Fibroblast of skin of abdomen (primary cell): ENCODE measurements at regions not wholly inside any gene's neighbourhood (a gene's known extent, or its start where the extent isn't known, plus 50 kb on each side); places are given as distances from the start of the nearest gene placed in this dataset.
A peak's percentile ranks its signal among the peaks of the same experiment; 100 is the strongest.

Source experiments
- DNase-seq: peaks from one replicate; pipeline ENCODE4 v3.0.0-alpha.2; 2013

DNA sequence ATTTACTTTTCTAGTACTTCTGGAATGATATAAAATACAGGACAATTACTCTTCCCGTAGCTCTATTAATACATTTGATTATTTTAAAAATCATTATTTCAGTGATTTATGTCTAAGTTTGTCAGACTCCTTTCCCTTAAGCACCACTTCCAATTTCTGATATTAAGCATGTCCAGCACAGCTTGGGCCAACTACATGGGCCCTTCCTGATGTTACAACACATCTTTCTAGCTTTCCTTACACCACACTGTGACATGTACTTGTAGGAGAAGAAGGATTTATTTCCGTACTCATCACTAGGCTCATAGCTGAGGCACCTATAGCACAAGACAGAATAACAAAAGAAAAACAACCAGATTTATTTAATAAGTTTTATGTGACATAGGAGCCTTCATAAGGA, 134.8 kb upstream of the HNRNPA3 start:
- DNase-seq, result no peak

DNA sequence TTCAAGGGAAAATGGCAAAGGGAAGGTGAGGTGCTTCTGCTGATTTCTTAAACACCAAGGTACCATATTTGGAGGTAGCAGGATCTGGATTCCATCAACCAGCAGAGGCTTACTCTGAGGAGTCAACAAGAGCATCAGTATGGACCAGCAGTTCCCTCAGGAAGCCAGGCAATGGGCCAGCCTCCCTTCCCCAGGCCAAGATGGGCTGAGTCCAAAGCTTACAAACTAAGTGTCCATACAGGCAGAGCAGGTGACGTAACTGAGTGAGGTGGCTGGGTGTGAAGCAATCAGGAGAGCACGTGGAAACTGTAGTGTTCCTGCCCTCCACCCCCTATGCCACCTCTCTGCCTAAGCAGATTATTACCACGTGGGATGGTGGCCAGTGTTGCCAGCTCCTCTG, 134.2 kb upstream of the HNRNPA3 start:
- DNase-seq, result peak; percentile 20

DNA sequence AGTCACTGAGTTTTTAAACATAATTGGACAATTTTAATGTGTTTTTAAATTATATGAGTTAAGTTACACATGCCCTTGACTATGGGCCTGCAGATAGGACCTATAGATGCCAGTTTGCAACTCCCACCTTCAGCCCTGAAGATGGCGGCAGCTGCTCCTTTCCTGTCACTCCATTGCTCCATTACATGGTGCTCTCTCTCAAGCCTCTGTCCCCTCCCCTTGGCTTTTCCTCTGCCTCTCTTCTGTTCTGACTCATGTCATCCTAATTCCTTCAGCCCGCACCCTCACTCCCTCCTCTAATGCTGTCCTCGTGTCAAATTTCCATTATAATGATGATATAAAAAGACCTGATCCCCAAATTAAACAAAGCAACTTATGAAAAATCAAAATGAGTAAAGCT, 133.7 kb upstream of the HNRNPA3 start:
- no peak for DNase-seq

DNA sequence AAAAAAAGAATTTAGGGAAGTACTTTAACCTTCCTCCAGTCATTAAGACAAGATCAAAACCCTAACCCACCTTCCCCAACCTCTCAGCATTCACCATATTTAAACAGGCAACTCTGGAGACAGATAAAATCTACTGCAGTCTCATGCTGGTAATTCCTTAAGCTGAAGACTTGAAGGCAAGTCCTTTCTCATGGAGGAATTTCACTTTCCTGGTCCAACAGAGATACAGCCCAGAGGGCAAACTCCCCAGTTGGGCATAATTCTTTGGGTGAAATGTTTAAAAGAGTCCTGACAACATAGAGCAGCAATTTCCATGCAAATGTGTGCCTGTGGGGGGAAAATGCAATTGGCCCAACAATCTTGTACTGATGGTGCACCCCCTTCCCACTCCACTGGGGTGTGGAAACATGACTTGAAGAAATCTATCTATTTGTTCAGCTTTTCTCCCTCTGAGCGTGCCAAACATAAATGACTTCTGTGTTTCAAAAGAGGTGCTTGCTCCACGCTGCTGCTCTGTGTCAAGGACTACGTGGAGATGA, 131.8 kb upstream of the HNRNPA3 start:
- DNase-seq, result no peak

DNA sequence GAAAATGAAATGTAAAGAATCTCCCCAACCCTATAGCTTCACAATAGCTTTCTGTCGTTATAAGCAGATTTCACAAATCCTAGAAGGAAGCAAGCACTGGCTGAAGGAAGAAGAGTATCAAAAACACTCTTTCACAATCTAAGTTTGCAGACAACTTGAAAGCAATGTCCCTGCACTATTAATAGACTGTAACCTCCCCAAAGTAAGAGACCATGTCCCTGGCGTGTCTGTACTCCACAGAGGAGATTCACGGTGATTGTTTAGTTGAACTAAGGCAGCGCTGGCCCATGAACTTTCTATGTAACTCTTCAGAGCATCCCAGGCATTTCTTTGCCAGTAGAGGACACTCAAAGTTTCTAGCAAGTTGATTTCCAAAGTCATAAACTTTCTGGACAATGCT, 128.0 kb upstream of the HNRNPA3 start:
- no peak for DNase-seq

DNA sequence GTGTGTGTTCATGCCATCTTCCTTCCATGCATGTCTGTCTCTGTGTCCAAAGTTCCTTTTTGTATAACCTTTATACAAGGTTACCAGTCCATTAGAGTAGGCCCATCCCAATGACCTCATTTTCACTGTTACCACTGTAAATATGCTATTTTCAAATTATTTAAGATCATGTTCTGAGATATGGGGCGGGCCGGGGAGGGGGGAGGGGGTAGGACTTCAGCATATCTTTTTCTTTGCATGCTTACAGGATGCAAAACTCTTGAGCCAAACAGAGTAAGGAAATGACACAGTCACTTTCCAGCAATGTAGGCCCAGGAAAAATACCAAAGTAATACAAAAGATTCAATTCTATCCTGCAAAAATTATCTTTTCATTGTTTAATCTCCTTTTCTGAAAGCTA, 124.1 kb upstream of the HNRNPA3 start:
- no peak for DNase-seq

DNA sequence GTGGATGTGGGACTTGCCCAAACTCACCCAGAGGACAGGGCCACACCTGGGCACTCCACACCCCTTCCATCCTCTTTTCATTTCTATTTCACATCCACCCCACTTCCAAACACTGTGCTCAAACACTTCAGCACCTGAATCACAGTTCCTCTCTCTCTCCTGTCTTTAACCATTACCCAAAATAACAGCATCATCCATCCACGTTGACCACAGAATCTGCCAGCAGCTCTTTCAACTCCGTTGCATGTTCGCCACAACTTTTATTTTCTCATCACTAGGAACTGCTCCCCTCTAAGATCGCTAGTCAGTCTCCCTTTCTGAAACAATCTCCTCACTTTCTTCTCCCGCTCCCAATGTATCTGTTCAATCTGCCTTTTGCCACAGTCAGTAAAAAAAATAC, 121.6 kb upstream of the HNRNPA3 start:
- DNase-seq, result no peak

DNA sequence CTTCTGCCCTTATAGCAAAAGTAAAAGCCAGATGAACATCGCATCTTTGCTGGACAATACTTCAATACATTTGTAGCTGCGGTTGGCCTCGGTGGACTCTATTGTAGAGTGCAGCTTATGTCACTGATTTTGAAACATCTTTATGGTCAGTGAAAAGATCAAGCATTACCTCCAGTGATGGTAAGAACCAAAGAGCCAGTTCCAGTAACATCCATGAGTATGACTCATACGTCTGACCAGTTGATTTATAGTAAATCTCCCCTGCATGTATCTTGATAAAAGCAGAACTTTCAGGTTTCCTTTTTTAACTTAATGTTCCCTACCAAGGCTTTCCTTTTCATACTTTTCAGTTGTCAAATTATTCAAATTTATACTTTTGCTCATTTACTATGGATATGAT, 119.2 kb upstream of the HNRNPA3 start:
- DNase-seq, result peak; percentile 14

DNA sequence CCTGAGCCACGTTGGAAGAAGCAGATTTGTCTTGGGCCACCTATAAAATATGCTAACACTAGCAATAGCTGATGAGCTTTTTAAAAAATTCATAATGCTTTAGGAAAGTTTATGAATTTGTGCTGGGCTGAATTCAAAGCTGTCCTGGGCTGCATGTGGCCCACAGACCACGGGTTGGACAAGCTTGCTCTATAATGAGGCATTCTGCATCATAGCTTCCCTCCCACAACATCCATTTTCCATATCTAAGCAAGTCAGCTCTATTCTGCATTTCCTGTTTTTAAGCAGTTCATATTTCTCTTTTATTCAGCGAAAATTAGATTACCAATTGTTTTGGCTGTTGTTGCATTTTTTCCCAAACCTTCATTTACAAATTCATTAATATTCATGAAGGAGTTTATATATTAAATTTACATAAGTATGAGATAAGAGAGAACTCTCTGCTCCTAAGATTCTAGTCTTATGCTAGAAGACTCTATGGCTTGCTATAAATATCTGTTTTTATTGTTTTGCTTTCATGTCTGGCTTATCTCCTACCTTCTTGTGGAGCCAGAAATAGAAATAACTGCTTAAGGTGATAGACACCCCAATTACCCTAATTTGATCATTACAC, 114.5 kb upstream of the HNRNPA3 start:
- no peak for DNase-seq

DNA sequence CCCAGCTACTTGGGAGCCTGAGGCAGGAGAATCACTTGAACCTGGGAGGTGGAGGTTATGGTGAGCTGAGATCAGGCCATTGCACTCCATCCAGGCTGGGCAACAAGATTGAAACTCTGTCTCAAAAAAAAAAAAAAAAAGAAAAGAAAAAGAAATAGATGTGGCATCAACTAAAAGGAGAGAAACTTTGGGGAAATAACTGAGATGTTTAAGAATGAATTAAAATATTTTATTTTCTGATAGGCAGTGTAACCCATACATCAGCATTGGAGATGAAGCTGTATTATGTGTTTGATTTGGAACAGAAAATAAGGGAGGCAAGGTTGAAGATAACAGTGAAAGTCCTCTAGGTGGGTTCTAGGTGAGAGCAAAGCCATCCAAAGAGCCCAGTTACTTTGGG, 110.7 kb upstream of the HNRNPA3 start:
- no peak for DNase-seq

DNA sequence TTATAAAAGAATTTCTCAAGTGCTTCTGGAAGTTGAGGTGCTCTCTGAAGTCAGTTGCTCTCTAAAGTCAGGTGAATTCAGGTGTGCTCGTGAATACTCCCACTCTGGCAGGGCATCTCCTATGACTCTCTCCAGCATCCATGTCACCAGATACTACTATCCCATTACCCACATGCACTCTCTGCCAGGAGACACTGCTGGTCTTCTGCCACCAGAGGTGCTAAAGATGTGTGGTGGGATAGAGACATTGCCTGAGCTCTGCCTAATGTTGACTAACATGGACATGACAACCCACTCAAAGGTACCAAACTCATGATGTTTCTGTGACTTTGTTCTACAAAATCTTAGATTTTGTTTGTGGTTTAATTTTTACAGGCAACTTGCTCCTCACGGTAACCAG, 106.4 kb upstream of the HNRNPA3 start:
- DNase-seq, result no peak

DNA sequence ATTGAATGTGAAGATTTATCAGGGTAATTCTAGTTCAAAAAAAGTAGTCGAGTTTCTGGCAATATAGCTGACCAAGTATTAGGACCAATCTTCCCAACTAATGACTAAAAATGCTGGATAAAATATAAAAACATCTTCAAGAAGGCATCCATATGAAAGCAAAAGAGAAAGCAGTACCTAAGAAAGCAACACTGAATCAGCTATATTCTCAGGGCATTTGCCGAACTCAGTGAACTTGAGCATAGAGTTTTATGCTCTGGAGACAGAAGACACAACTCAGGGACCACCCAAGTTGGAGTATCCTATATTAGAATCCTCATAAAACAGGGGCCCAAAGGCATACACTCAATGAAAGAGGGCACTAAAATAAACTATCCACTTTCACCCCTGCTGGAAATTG, 103.7 kb upstream of the HNRNPA3 start:
- DNase-seq, result no peak

DNA sequence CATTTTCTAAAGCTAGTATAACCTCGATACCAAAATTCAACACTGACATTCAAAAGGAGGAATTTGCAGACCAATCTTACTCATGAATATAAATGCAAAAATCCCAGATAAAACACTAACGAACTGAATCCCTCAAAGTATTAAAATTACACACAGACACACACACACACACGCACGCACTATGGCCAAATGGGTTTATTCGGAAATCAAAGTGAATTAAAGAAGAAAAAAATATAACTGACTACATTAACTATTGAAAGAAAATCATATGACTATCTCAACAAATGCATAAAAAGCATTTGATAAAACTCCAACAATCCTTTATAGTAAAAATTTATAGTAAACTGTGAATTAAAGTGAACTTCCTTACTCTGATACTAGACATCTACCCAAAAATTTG, 97.9 kb upstream of the HNRNPA3 start:
- DNase-seq, result no peak

DNA sequence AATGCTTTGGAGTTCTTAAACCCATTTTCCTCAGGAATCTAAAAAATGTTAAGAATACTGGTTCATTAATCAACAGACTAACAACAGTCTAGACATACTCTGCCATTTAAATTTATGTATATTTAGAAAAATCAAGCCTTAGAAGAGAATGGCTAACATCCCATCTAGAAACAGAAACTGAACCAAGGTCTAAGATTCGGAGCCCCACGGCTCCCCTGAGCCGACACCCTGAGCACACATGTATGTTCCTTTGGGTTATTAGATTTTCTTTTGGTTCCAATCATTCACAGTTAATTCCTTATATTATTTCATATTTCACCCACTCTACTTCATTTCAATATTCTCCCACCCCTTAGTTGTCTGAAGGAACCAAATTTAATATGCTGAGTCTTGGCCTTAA, 94.8 kb upstream of the HNRNPA3 start:
- DNase-seq, result peak; percentile 4

DNA sequence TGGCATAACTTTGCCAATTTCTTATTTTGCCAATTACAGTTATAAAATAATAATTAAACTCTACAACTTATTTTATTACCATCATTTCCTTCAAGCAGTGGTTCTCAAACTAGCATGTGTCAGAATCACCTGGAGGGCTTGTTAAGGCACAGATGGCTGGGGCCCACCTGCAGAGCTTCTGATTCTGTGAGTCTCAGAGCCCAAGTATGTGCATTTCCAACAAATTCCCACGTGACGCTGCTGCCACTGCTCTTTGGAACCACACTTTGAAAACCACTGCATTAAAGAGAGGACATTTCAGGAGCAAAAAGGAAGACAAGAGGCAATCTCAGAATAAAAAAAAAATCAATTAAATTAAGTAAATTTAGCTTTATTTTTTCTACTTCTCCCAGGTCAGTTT, 94.0 kb upstream of the HNRNPA3 start:
- no peak for DNase-seq

DNA sequence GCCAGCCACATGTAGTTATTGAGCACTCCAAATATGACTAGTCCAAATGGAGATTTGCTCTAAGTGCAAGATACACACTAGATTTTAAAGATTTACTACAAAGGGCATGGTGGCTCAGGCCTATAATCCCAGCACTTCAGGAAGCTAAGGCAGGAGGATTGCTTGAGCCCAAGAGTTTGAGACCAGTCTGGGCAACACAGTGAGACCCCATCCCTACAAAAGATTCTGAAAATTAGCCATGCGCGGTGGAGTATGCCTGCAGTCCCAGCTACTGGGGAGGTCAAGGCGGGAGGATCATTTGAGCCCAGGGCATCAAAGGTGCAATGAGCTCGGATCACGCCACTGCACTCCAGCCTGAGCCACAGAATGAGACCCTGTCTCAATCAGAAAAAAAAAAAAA, 93.5 kb upstream of the HNRNPA3 start:
- DNase-seq, result no peak

DNA sequence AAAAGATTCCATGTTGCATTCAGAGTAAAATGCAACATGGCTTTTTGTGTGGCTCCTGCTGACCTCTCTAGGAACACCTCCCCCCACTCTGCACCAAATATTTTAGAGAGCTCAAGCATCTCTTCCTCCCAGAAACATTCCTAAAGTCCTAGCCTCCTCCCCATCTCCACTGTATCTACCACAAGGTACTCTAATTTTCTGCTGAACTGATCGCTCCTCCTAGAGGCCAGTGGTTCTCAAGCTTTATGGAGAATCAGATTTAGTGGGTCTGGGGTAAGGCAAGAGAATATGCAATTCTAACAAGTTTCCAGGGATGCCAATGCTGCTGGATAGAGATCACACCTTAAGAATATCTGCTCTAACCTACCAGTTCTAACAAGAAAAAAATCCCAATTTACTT, 89.5 kb upstream of the HNRNPA3 start:
- no peak for DNase-seq

DNA sequence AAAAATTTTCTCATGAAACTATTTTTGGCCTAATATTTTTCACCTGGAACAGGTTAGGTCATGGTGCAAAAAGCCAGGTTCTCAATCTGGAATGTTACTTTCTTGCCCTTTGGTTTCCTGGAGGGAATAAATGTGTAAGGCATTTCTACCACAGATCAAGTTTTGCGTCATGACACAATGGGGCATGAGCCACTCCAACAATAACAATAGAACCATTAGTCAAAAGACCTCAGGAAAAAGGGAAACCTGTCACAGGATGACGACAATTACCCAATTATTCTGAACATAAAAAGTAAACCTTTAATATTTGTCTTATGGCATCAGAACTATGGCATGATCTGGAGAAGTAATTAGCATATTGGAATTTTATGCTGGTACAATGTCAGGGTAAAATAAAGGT, 88.2 kb upstream of the HNRNPA3 start:
- DNase-seq, result no peak

DNA sequence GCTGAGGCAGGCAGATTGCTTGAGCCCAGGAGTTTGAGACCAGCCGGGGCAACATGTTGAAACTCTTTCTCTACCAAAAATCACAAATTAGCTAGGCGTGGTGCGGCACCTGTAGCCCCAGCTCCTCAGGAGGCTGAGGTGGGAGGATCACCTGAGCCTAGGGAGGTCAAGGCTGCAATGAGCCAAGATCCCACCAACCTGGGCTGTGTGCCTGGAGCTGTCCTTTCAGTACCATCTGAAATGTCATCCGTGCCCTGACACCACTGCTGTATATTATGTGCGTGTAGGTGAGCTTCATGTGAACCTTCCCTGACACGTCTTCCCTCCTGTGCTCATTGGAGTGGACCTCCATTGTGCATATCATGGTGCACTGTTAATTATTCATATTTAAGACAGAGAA, 84.8 kb upstream of the HNRNPA3 start:
- DNase-seq, result no peak

DNA sequence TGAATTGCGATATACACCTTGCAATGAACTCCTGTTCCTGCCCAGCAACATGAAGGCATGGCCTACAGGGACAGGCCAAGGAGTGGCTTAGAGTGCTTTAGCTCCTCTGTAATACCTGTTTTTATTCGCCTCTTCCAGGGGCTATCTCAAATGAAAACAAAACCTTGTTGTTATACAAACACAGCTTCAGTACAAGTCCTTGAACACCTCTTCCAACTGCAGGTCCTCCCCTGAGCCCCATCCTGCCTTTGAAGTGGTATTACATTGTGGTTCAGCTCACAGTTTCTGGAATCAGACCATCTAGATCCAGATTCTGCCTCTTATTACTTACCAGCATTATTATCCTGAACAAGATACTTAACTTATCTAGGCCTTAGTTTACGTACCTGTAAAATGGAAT, 83.0 kb upstream of the HNRNPA3 start:
- no peak for DNase-seq

DNA sequence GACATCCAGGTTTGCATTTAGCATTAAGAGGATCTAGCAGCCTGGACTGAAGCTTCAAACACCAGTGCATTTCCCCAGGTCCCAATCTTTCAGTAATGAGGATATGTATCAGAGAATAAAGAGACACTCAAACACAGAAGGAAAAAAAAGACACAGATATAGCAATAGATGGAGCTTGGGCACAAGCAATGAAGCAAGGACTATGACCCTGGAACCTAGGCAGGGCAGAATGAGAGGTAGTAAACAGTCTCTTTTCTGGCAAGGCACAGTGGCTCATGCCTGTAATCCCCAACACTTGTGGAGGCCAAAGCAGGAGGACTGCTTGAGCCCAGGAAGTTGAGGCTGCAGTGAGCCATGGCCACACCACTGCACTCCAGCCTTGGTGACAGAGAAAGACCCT, 80.7 kb upstream of the HNRNPA3 start:
- no peak for DNase-seq

DNA sequence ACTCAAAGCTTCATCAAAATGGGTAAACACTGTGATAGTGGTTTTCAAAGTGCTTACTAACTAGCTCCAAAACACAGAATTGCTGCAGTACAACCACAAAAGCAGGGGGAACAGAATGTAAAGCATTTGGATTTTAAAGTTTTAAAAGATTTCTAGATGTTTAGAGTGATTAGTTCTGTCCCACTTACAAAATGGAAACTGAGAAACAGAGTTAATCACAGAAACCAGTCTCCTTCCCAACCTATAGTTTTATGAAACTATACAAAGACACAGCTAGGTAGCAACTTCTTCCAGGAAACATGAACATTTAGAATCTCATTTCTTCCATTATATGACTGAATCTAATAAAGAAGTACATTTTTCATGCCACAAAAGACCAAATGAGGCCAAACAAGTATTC, 73.8 kb upstream of the HNRNPA3 start:
- no peak for DNase-seq

DNA sequence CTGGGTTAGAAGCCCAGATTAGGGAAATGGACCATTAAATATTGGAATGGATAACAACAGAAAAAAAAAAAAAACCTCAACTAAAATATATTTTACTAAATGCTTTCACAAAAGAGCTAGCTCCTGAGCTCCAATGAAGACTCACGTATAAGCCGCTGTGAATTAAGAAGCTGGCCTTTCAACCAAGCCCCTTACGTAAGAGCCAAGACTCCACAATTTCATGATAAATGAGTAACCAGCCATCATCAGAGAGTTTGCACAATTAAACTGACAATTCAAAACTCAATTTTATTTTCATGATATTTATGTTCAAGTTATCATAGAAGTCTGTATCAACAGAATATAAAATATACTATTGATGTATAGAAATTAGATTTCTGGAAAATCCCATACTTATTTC, 70.7 kb upstream of the HNRNPA3 start:
- DNase-seq, result no peak

DNA sequence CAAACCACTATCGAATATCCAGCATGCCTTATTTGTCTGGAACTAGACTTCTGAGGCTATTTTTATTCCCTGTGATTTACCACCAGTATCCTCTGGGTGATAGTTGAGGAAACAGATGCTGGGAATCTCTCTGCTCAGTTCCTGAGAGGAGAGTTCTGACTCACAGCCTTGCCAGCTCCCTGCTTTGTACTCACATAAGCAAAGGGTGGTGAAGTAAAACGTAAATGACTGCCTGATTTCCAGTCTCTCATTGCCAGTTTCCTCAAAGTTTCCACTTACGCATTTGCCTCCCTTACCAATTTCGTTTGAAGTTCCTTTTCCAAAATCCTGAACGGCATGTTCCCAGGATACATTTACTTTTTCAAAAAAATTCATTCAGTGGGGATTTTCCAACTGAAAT, 69.2 kb upstream of the HNRNPA3 start:
- DNase-seq, result peak; percentile 76

DNA sequence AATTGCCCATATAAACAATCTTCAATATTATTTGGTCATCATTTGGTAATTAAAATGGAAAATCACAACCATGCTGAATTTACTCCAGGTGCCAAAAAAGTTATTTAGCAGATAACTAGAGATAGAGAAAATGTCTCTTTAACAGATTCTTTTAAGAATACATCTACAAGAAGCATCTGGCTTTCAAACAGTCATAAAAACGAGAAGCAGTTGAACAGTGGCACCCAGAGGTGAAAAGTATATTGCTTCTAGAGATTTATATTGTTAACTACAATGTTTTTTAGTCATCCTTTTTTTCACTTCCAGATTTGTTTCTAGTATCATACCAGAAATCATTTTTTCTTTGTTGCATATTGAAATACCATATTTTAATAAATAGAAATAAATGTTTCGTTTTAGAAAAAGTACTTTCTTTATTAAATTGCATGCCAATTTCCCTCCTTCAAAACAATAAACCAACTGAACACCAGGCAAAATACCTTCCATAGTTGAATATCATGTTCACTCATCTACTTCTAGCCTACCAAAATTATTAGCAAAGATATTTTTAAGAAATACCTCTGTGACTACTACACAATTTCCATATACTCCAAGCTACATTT, 65.4 kb upstream of the HNRNPA3 start:
- DNase-seq, result peak; percentile 63
